Activated naive CD4-positive, alpha-beta T cell treated with anti-CD3 and anti-CD28 coated beads, Interleukin-2, amount 10 ng/mL, durations not matched to agents 7 days and 5 days (primary cell): ENCODE measurements at regions not wholly inside any gene's neighbourhood (a gene's known extent, or its start where the extent isn't known, plus 50 kb on each side); places are given as distances from the start of the nearest gene placed in this dataset.

Experiments
- CTCF ChIA-PET: fragments of 350-600 bp; sonication (Branson Sonifier 250); formaldehyde crosslinking; loops from one replicate; lab custom pipeline; 2021; ENCODE audit warnings: antibody characterized with exemption; lab: Charles Lee
- DNase-seq: peaks from one replicate; pipeline ENCODE4 v3.0.0-alpha.2; 2020
- H3K27ac Mint-ChIP-seq: one replicate; pipeline ENCODE4 v1.8.0; 2021; ENCODE audit warnings: mild to moderate bottlenecking, moderate library complexity, mixed read lengths
- H3K27me3 Mint-ChIP-seq: one replicate; pipeline ENCODE4 v1.8.0; 2021; ENCODE audit warnings: mild to moderate bottlenecking, mixed read lengths
- H3K36me3 Mint-ChIP-seq: one replicate; pipeline ENCODE4 v1.8.0; 2021; ENCODE audit warnings: mixed read lengths
- H3K4me1 Mint-ChIP-seq: one replicate; pipeline ENCODE4 v1.8.0; 2021; ENCODE audit warnings: mixed read lengths
- H3K4me3 Mint-ChIP-seq: one replicate; pipeline ENCODE4 v1.8.0; 2021; ENCODE audit warnings: mild to moderate bottlenecking, moderate library complexity, mixed read lengths
- H3K9me3 Mint-ChIP-seq: one replicate; pipeline ENCODE4 v1.8.0; 2021; ENCODE audit warnings: mixed read lengths

GRCh38 chr12:90128526-90128925 lies 419.9 kb upstream of the ATP2B1 start:
- Mint-ChIP-seq H3K4me1 (no peaks in the 10 kb centered on the region), H3K36me3 (no peaks in the 10 kb centered on the region), H3K9me3 (no peaks in the 10 kb centered on the region), H3K27ac (no peak overlapping the region), H3K27me3 (no peaks in the 10 kb centered on the region), H3K4me3 (no peak overlapping the region)
- no peak for DNase-seq
- CTCF ChIA-PET: no interaction called here

GRCh38 chr12:90126125-90126524 lies 417.5 kb upstream of the ATP2B1 start:
- H3K36me3 Mint-ChIP-seq: no peaks in the 10 kb centered on the region
- no peak overlapping the region for H3K4me3 Mint-ChIP-seq
- no peak for DNase-seq
- CTCF ChIA-PET: no interaction called here
- no peaks in the 10 kb centered on the region for H3K4me1 Mint-ChIP-seq
- peaks cover 5% of the 10 kb centered on the region for H3K9me3 Mint-ChIP-seq
- peaks cover 5% of the 10 kb centered on the region for H3K27me3 Mint-ChIP-seq
- H3K27ac Mint-ChIP-seq: no peak overlapping the region

- no peak for DNase-seq
- Mint-ChIP-seq H3K27me3 (peaks cover 5% of the 10 kb centered on the region), H3K4me1 (no peaks in the 10 kb centered on the region)
Observed at GRCh38 chr12:90124914-90125313, 416.3 kb upstream of the ATP2B1 start.

GRCh38 chr12:90124289-90124688 lies 415.7 kb upstream of the ATP2B1 start:
- Mint-ChIP-seq H3K4me3 (no peak overlapping the region), H3K27me3 (peaks cover 5% of the 10 kb centered on the region), H3K36me3 (no peaks in the 10 kb centered on the region), H3K4me1 (no peaks in the 10 kb centered on the region), H3K9me3 (peaks cover 19% of the 10 kb centered on the region), H3K27ac (no peak overlapping the region)
- no peak for DNase-seq
- CTCF ChIA-PET: no interaction called here

More at GRCh38 chr12:90124914-90125313, 416.3 kb upstream of the ATP2B1 start:
- Mint-ChIP-seq H3K36me3 (no peaks in the 10 kb centered on the region), H3K27ac (no peak overlapping the region), H3K9me3 (peaks cover 15% of the 10 kb centered on the region), H3K4me3 (no peak overlapping the region)
- CTCF ChIA-PET: no interaction called here

GRCh38 chr12:90122681-90123080 lies 414.0 kb upstream of the ATP2B1 start:
- CTCF ChIA-PET: no interaction called here
- Mint-ChIP-seq H3K4me1 (no peaks in the 10 kb centered on the region), H3K4me3 (no peak overlapping the region), H3K36me3 (no peaks in the 10 kb centered on the region), H3K9me3 (peaks cover 20% of the 10 kb centered on the region), H3K27me3 (peaks cover 5% of the 10 kb centered on the region), H3K27ac (no peak overlapping the region)
- DNase-seq: no peak

GRCh38 chr12:90120627-90121026 lies 412.0 kb upstream of the ATP2B1 start:
- CTCF ChIA-PET: no interaction called here
- no peak overlapping the region for H3K27ac Mint-ChIP-seq
- H3K4me1 Mint-ChIP-seq: no peaks in the 10 kb centered on the region
- H3K9me3 Mint-ChIP-seq: peaks cover 20% of the 10 kb centered on the region
- H3K27me3 Mint-ChIP-seq: peaks cover 5% of the 10 kb centered on the region
- DNase-seq: no peak
- H3K4me3 Mint-ChIP-seq: no peak overlapping the region
- no peaks in the 10 kb centered on the region for H3K36me3 Mint-ChIP-seq

- Mint-ChIP-seq H3K4me3 (no peak overlapping the region), H3K36me3 (no peaks in the 10 kb centered on the region), H3K9me3 (no peaks in the 10 kb centered on the region), H3K4me1 (no peaks in the 10 kb centered on the region), H3K27me3 (no peaks in the 10 kb centered on the region), H3K27ac (no peak overlapping the region)
- CTCF ChIA-PET: no interaction called here
- DNase-seq: no peak
Observed at GRCh38 chr12:90112666-90113065, 404.0 kb upstream of the ATP2B1 start.

- no peak overlapping the region for H3K27ac Mint-ChIP-seq
- CTCF ChIA-PET: no interaction called here
- H3K4me1 Mint-ChIP-seq: no peaks in the 10 kb centered on the region
- no peak overlapping the region for H3K4me3 Mint-ChIP-seq
- H3K36me3 Mint-ChIP-seq: no peaks in the 10 kb centered on the region
- H3K9me3 Mint-ChIP-seq: no peaks in the 10 kb centered on the region
- no peak for DNase-seq
- H3K27me3 Mint-ChIP-seq: no peaks in the 10 kb centered on the region
Observed at GRCh38 chr12:90111791-90112580, 403.3 kb upstream of the ATP2B1 start.

- no peaks in the 10 kb centered on the region for H3K27me3 Mint-ChIP-seq
- H3K36me3 Mint-ChIP-seq: no peaks in the 10 kb centered on the region
- peaks cover 3% of the 10 kb centered on the region for H3K4me1 Mint-ChIP-seq
- DNase-seq: no peak
- no peak overlapping the region for H3K27ac Mint-ChIP-seq
- CTCF ChIA-PET: interaction anchor here (4.6 kb wide), 1 partner anchor 562 kb away, joined by 25 read pairs; no protein-coding TSS in a partner anchor
- H3K9me3 Mint-ChIP-seq: no peaks in the 10 kb centered on the region
- H3K4me3 Mint-ChIP-seq: no peak overlapping the region
Observed at GRCh38 chr12:90106568-90106967, 397.9 kb upstream of the ATP2B1 start.

GRCh38 chr12:90102957-90103652 lies 394.5 kb upstream of the ATP2B1 start:
- Mint-ChIP-seq H3K36me3 (no peaks in the 10 kb centered on the region), H3K27me3 (no peaks in the 10 kb centered on the region), H3K27ac (peak overlapping the region; percentile 8), H3K9me3 (no peaks in the 10 kb centered on the region), H3K4me3 (no peak overlapping the region), H3K4me1 (peaks cover 3% of the 10 kb centered on the region)
- CTCF ChIA-PET: interaction anchor here (1.1 to 4.6 kb wide), 5 partner anchors 18 to 565 kb away, joined by 3 to 25 read pairs (median 3); partner anchors contain the start of gene ATP2B1
- DNase-seq: no peak

- Mint-ChIP-seq H3K27ac (no peak overlapping the region), H3K27me3 (no peaks in the 10 kb centered on the region), H3K4me3 (no peak overlapping the region), H3K9me3 (no peaks in the 10 kb centered on the region), H3K4me1 (peaks cover 3% of the 10 kb centered on the region), H3K36me3 (no peaks in the 10 kb centered on the region)
- DNase-seq: no peak
- CTCF ChIA-PET: interaction anchor here (0.6 to 1.8 kb wide), 3 partner anchors 9 to 557 kb away, joined by 3 to 5 read pairs (median 4); no protein-coding TSS in a partner anchor
Observed at GRCh38 chr12:90100579-90100978, 391.9 kb upstream of the ATP2B1 start.

- Mint-ChIP-seq H3K9me3 (no peaks in the 10 kb centered on the region), H3K36me3 (no peaks in the 10 kb centered on the region), H3K4me1 (peaks cover 3% of the 10 kb centered on the region), H3K27ac (no peak overlapping the region), H3K4me3 (no peak overlapping the region), H3K27me3 (no peaks in the 10 kb centered on the region)
- CTCF ChIA-PET: no interaction called here
- no peak for DNase-seq
Observed at GRCh38 chr12:90099288-90099687, 390.6 kb upstream of the ATP2B1 start.

- DNase-seq: no peak
- no peaks in the 10 kb centered on the region for H3K36me3 Mint-ChIP-seq
- H3K4me3 Mint-ChIP-seq: no peak overlapping the region
- no peaks in the 10 kb centered on the region for H3K27me3 Mint-ChIP-seq
- CTCF ChIA-PET: no interaction called here
- no peak overlapping the region for H3K27ac Mint-ChIP-seq
- H3K4me1 Mint-ChIP-seq: peaks cover 3% of the 10 kb centered on the region
- H3K9me3 Mint-ChIP-seq: no peaks in the 10 kb centered on the region
Observed at GRCh38 chr12:90098132-90098779, 389.6 kb upstream of the ATP2B1 start.

GRCh38 chr12:90091809-90092208 lies 383.2 kb upstream of the ATP2B1 start:
- CTCF ChIA-PET: interaction anchor here (1.3 kb wide), 1 partner anchor 9 kb away, joined by 4 read pairs; no protein-coding TSS in a partner anchor
- no peaks in the 10 kb centered on the region for H3K9me3 Mint-ChIP-seq
- H3K4me1 Mint-ChIP-seq: peaks cover 9% of the 10 kb centered on the region
- H3K27ac Mint-ChIP-seq: no peak overlapping the region
- no peak for DNase-seq
- H3K36me3 Mint-ChIP-seq: no peaks in the 10 kb centered on the region
- no peak overlapping the region for H3K4me3 Mint-ChIP-seq
- H3K27me3 Mint-ChIP-seq: no peaks in the 10 kb centered on the region
